K562 (cell line): ENCODE measurements at regions not wholly inside any gene's neighbourhood (a gene's known extent, or its start where the extent isn't known, plus 50 kb on each side); places are given as distances from the start of the nearest gene placed in this dataset.

ENCODE experiments used
- CTCF ChIP-seq, 3 experiments: IDR thresholded peaks in 2 of 3; conservative IDR thresholded peaks in 1 of 3; 2 replicates each; pipeline ENCODE4 v1.5.1; 2011 to 2012; ENCODE audit warnings: low read length in 3 of 3, mild to moderate bottlenecking in 3 of 3, control low read depth in 2 of 3, improper control_type of control experiment in 1 of 3, inconsistent platforms in 1 of 3, low read depth in 1 of 3, mixed read lengths in 1 of 3, moderate library complexity in 1 of 3; ENCODE audit not compliant: insufficient read depth in 2 of 3
- EGR1 ChIP-seq: fragments of 450-650 bp; conservative IDR thresholded peaks from 2 replicates; pipeline ENCODE4 v1.6.1; 2017; ENCODE audit warnings: mild to moderate bottlenecking
- FOS ChIP-seq: IDR thresholded peaks from 3 replicates; pipeline ENCODE4 v1.6.1; 2011; ENCODE audit not compliant: insufficient read length; ENCODE audit errors: extremely low read depth
- GATAD2A ChIP-seq: fragments of 450-650 bp; IDR thresholded peaks from 2 replicates; pipeline ENCODE4 v1.6.1; 2017
- MAZ ChIP-seq, 2 experiments: fragments of 450-650 bp in 1 of 2; sonication (generic) in 1 of 2; formaldehyde crosslinking; IDR thresholded peaks in 1 of 2; conservative IDR thresholded peaks in 1 of 2; 2 replicates each; pipeline versions ENCODE4 v1.4.0 to v1.5.0; 2020; ENCODE audit warnings: mild to moderate bottlenecking in 1 of 2, missing genetic modification reagents in 1 of 2
- REST ChIP-seq, 2 experiments: fragments of 450-650 bp; formaldehyde crosslinking in 1 of 2; IDR thresholded peaks; 2 replicates each; pipeline versions ENCODE4 v1.4.0 to v1.6.1; 2014 to 2020; ENCODE audit warnings: mild to moderate bottlenecking in 2 of 2, borderline replicate concordance in 1 of 2, low read depth in 1 of 2
- ZNF75A ChIP-seq: fragments of 450-650 bp; formaldehyde crosslinking; IDR thresholded peaks from 2 replicates; pipeline ENCODE4 v1.4.0; 2020; ENCODE audit warnings: mild to moderate bottlenecking
- ZNF780A ChIP-seq: fragments of 250-450 bp; sonication (Bioruptor Pico); IDR thresholded peaks from 2 replicates; pipeline ENCODE4 v1.5.0; 2021; ENCODE audit warnings: mild to moderate bottlenecking

GRCh38 chr15:31481142-31481541 is 154.5 kb downstream of the KLF13 start:
- TF ChIP-seq MAZ (CRISPR knock-in tag; conservative IDR thresholded peaks at IDR 0.05 in 1 of 2, IDR thresholded peaks at IDR 0.05 in 1 of 2) (no peak), ZNF75A (CRISPR knock-in tag) (no peak), CTCF (IDR thresholded peaks at IDR 0.05 in 2 of 3, conservative IDR thresholded peaks at IDR 0.05 in 1 of 3; ENCODE audit: insufficient read depth in 2 of 3, low read depth in 1 of 3, low read length in 3 of 3) (no peak), GATAD2A (no peak), FOS (no peak), EGR1 (no peak), ZNF780A (CRISPR knock-in tag) (no peak), REST (IDR thresholded peaks at IDR 0.05; ENCODE audit: borderline replicate concordance) (no peak), REST (CRISPR knock-in tag; IDR thresholded peaks at IDR 0.05; ENCODE audit: low read depth) (no peak)
